Colonic mucosa (tissue), 4 donors: ENCODE measurements at regions not wholly inside any gene's neighbourhood (a gene's known extent, or its start where the extent isn't known, plus 50 kb on each side); places are given as distances from the start of the nearest gene placed in this dataset.

Experiments
- DNase-seq: peaks from one replicate; pipeline ENCODE4 v3.0.0-alpha.2; 2020
- H3K27ac ChIP-seq: fragments of 200-600 bp; one replicate; pipeline ENCODE4 v1.8.0; 2021
- H3K27me3 ChIP-seq: fragments of 200-600 bp; one replicate; pipeline ENCODE4 v1.8.0; 2021
- H3K36me3 ChIP-seq: fragments of 200-600 bp; one replicate; pipeline ENCODE4 v1.8.0; 2021
- H3K4me1 ChIP-seq: fragments of 200-600 bp; one replicate; pipeline ENCODE4 v1.8.0; 2021; ENCODE audit warnings: mild to moderate bottlenecking
- H3K4me3 ChIP-seq: fragments of 200-600 bp; one replicate; pipeline ENCODE4 v1.8.0; 2021
- H3K9ac ChIP-seq, 2 donors: one replicate each; pipeline ENCODE4 v1.7.0; 2013; ENCODE audit warnings: control low read depth in 2 of 2, low read depth in 2 of 2, low read length in 2 of 2
- H3K9me3 ChIP-seq: fragments of 200-600 bp; one replicate; pipeline ENCODE4 v1.8.0; 2021
- CTCF ChIP-seq: fragments of 200-600 bp; IDR thresholded peaks from one replicate; pipeline ENCODE4 v1.8.0; 2022; ENCODE audit warnings: antibody characterized with exemption, mild to moderate bottlenecking
- intact Hi-C: fragments of 100-400 bp; cut with DNase I; formaldehyde crosslinking; loops from one replicate; pipeline ENCODE4 v1.14.1; 2022
- donor health status: healthy.
- donor health status: DM: no; HTN: no; CAD: no.
- donor health status: DM: no; HTN: no; CAD: no.

GRCh38 chr10:62534031-62534430 lies 159.9 kb downstream of the ZNF365 start:
- intact Hi-C loops: no loop called here
- no peaks in the 10 kb centered on the region for H3K27me3 ChIP-seq
- no peaks in the 10 kb centered on the region for H3K36me3 ChIP-seq
- no peak overlapping the region for H3K27ac ChIP-seq
- H3K9me3 ChIP-seq: no peaks in the 10 kb centered on the region
- DNase-seq: no peak
- no peak overlapping the region for H3K9ac ChIP-seq
- no peaks in the 10 kb centered on the region for H3K4me1 ChIP-seq
- no peak overlapping the region for H3K4me3 ChIP-seq
- TF ChIP-seq CTCF: no peak

- no peaks in the 10 kb centered on the region for H3K4me1 ChIP-seq
- H3K27ac ChIP-seq: no peak overlapping the region
- no peak overlapping the region for H3K4me3 ChIP-seq
- no peak overlapping the region for H3K9ac ChIP-seq
- intact Hi-C loops: no loop called here
- H3K9me3 ChIP-seq: no peaks in the 10 kb centered on the region
- no peaks in the 10 kb centered on the region for H3K36me3 ChIP-seq
- no peak for TF ChIP-seq CTCF
- H3K27me3 ChIP-seq: no peaks in the 10 kb centered on the region
- DNase-seq: no peak
Observed at GRCh38 chr10:62538606-62539005, 164.4 kb downstream of the ZNF365 start.

GRCh38 chr10:62540389-62540788 lies 166.2 kb downstream of the ZNF365 start:
- Histone ChIP-seq H3K27me3 (no peaks in the 10 kb centered on the region), H3K36me3 (no peaks in the 10 kb centered on the region), H3K4me1 (no peaks in the 10 kb centered on the region), H3K9ac (no peak overlapping the region), H3K9me3 (no peaks in the 10 kb centered on the region), H3K27ac (no peak overlapping the region), H3K4me3 (no peak overlapping the region)
- no peak for TF ChIP-seq CTCF
- intact Hi-C loops: no loop called here
- DNase-seq: no peak

GRCh38 chr10:62541811-62542210 lies 167.6 kb downstream of the ZNF365 start:
- Histone ChIP-seq H3K27me3 (no peaks in the 10 kb centered on the region), H3K9me3 (no peaks in the 10 kb centered on the region), H3K27ac (no peak overlapping the region), H3K4me1 (no peaks in the 10 kb centered on the region), H3K9ac (no peak overlapping the region), H3K36me3 (no peaks in the 10 kb centered on the region), H3K4me3 (no peak overlapping the region)
- no peak for DNase-seq
- intact Hi-C loops: no loop called here
- TF ChIP-seq CTCF: no peak

GRCh38 chr10:62543571-62544355 lies 169.6 kb downstream of the ZNF365 start:
- no peak for DNase-seq
- Histone ChIP-seq H3K9me3 (no peaks in the 10 kb centered on the region), H3K27me3 (no peaks in the 10 kb centered on the region), H3K9ac (no peak overlapping the region), H3K36me3 (no peaks in the 10 kb centered on the region), H3K27ac (no peak overlapping the region), H3K4me3 (no peak overlapping the region), H3K4me1 (no peaks in the 10 kb centered on the region)
- intact Hi-C loops: no loop called here
- no peak for TF ChIP-seq CTCF
